Sigmoid colon (tissue), 6 donors: ENCODE measurements at regions not wholly inside any gene's neighbourhood (a gene's known extent, or its start where the extent isn't known, plus 50 kb on each side); places are given as distances from the start of the nearest gene placed in this dataset.

ENCODE experiments used
- DNase-seq: peaks from one replicate; pipeline ENCODE4 v3.0.0-alpha.2; 2019
- H3K27ac ChIP-seq, 4 donors: fragments of 200-600 bp; sonication (generic); one replicate each; pipeline ENCODE4 v1.5.1; 2016 to 2019; ENCODE audit warnings: mild to moderate bottlenecking in 1 of 4
- H3K27me3 ChIP-seq, 3 donors: fragments of 200-600 bp; sonication (generic); one replicate each; pipeline ENCODE4 v1.5.1; 2019; ENCODE audit warnings: mild to moderate bottlenecking in 1 of 3
- H3K36me3 ChIP-seq, 4 donors: fragments of 200-600 bp; sonication (generic); one replicate each; pipeline ENCODE4 v1.5.1; 2016 to 2019
- H3K4me1 ChIP-seq, 4 donors: fragments of 200-600 bp; sonication (generic); one replicate each; pipeline ENCODE4 v1.5.1; 2017 to 2019
- H3K4me3 ChIP-seq, 4 donors: fragments of 200-600 bp; sonication (generic); one replicate each; pipeline ENCODE4 v1.5.1; 2017 to 2019; ENCODE audit warnings: mild to moderate bottlenecking in 2 of 4, moderate library complexity in 1 of 4
- H3K9me3 ChIP-seq, 4 donors: fragments of 200-600 bp in 3 of 4; sonication (generic) in 3 of 4; one replicate each; pipeline versions ENCODE4 v1.5.1 to v1.6.1; 2013 to 2019
- EP300 ChIP-seq, 4 donors: sonication (generic); formaldehyde crosslinking; IDR thresholded peaks; one replicate each; pipeline ENCODE4 v1.6.1; 2017; ENCODE audit warnings: antibody characterized with exemption in 4 of 4
- POLR2A ChIP-seq, 2 donors: fragments of 450-650 bp; IDR thresholded peaks; one replicate each; pipeline ENCODE4 v1.6.1; 2016; ENCODE audit warnings: antibody characterized with exemption in 2 of 2, mild to moderate bottlenecking in 2 of 2, moderate library complexity in 2 of 2
- POLR2AphosphoS5 ChIP-seq, 4 donors: sonication (generic); formaldehyde crosslinking; IDR thresholded peaks; one replicate each; pipeline ENCODE4 v1.6.1; 2017; ENCODE audit warnings: antibody characterized with exemption in 4 of 4
- WGBS, 2 donors: extraction: QIAGEN DNeasy Blood & Tissue Kit; methylation state at CpG; one replicate each; pipeline ENCODE4 v1.1.7; 2013; 5-methylcytosine and 5-hydroxymethylcytosine counted together
- intact Hi-C: fragments of 100-400 bp; cut with DNase I; formaldehyde crosslinking; loops from one replicate; pipeline ENCODE4 v1.15.1; 2023
- TF ChIP-seq, protein P1 (sequence below), 4 experiments: fragments of 450-650 bp in 3 of 4; fragments of 200-600 bp in 1 of 4; IDR thresholded peaks; one replicate each; pipeline ENCODE4 v1.5.1; 2016 to 2019; ENCODE audit warnings: antibody characterized with exemption in 4 of 4, mild to moderate bottlenecking in 3 of 4, moderate library complexity in 2 of 4
- donor health status: healthy with polysubstance abuse.
- donor health status: healthy.

- intact Hi-C loops, result no loop called here
- no peaks in the 10 kb centered on the region for H3K4me1 ChIP-seq
- no peaks in the 10 kb centered on the region for H3K36me3 ChIP-seq
- TF ChIP-seq, protein P1, sequence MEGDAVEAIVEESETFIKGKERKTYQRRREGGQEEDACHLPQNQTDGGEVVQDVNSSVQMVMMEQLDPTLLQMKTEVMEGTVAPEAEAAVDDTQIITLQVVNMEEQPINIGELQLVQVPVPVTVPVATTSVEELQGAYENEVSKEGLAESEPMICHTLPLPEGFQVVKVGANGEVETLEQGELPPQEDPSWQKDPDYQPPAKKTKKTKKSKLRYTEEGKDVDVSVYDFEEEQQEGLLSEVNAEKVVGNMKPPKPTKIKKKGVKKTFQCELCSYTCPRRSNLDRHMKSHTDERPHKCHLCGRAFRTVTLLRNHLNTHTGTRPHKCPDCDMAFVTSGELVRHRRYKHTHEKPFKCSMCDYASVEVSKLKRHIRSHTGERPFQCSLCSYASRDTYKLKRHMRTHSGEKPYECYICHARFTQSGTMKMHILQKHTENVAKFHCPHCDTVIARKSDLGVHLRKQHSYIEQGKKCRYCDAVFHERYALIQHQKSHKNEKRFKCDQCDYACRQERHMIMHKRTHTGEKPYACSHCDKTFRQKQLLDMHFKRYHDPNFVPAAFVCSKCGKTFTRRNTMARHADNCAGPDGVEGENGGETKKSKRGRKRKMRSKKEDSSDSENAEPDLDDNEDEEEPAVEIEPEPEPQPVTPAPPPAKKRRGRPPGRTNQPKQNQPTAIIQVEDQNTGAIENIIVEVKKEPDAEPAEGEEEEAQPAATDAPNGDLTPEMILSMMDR (IDR thresholded peaks at IDR 0.05), result no peak
- no peak for TF ChIP-seq EP300 (IDR thresholded peaks at IDR 0.05)
- no peak for TF ChIP-seq POLR2A (IDR thresholded peaks at IDR 0.05)
- TF ChIP-seq POLR2AphosphoS5 (IDR thresholded peaks at IDR 0.05), result no peak
- H3K9me3 ChIP-seq, result no peaks in the 10 kb centered on the region
- no peak overlapping the region for H3K4me3 ChIP-seq
- no peak for DNase-seq
- H3K27me3 ChIP-seq, result no peaks in the 10 kb centered on the region
- H3K27ac ChIP-seq, result no peak overlapping the region
- WGBS, 2 donors, result 84 to 85% methylated on average over 2 of the region's 2 CpGs
Measured at GRCh38 chr17:71383091-71383490, 737.7 kb upstream of the SOX9 start.

DNA sequence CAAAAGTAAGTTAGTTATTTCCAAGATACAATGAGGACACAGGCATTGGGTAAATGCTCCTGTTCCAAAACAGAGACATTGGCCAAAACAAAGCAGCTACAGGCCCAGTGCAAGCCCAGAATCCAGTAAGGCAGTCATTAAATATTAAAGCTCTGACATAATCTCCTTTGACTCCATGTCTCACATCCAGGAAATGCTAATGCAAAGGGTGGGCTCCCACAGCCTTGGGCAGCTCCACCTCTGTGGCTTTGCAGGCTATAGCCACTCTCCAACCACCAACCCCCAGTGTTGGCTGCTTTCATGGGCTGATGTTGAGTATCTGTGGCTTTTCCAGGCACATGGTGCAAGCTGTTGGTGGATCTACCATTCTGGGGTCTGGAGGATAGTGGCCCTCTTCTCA lies 733.4 kb upstream of the SOX9 start:
- intact Hi-C loops, result no loop called here
- TF ChIP-seq, protein P1 (IDR thresholded peaks at IDR 0.05), result no peak
- TF ChIP-seq EP300 (IDR thresholded peaks at IDR 0.05) (no peak), POLR2AphosphoS5 (IDR thresholded peaks at IDR 0.05) (no peak), POLR2A (IDR thresholded peaks at IDR 0.05) (no peak)
- Histone ChIP-seq H3K27ac (no peak overlapping the region), H3K4me3 (no peak overlapping the region), H3K27me3 (no peaks in the 10 kb centered on the region), H3K9me3 (no peaks in the 10 kb centered on the region), H3K4me1 (no peaks in the 10 kb centered on the region), H3K36me3 (no peaks in the 10 kb centered on the region)
- no peak for DNase-seq

DNA sequence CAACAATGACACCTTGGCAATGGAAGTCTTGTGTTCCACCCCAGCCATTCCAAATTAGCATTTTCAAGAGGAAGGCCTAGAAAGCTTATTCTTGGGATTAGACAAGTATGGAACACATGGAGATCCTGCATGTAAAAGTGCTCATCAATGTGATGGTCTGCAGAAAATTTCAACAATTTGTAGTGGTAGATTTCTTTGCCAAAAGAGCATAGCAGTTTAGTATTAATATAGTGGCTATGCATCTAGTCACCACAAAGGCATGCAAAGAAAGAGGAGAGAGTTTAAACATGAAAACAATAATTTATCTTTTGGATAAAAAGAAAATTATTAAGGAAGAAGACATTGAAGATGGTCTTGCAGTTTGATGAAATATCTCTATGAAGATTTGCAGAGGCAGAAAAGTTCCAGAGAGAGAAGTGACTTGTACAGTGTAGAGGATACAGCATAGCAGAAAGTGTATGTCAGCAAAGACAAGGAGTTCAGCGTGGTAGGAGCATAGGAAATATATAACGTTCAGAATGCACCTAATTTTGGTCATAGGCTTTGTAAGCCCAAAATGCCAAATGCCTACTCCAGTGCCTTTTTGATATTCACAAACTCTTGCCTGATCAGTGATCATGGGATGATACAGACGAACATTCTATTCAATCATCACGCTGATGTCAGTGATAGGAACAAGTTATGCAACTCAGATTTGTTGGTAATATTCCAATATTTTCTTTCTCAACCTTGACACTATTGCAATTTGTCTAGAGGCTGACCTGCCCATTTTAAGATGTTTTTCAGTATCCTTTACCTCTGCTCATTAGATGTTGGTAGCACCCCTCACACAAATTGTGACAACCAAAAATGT lies 727.9 kb upstream of the SOX9 start:
- H3K4me3 ChIP-seq, result no peak overlapping the region
- H3K4me1 ChIP-seq, result no peaks in the 10 kb centered on the region
- no peaks in the 10 kb centered on the region for H3K27me3 ChIP-seq
- intact Hi-C loops, result no loop called here
- no peak overlapping the region for H3K27ac ChIP-seq
- H3K9me3 ChIP-seq, result peaks cover 0 to under 1% (median 0%) of the 10 kb centered on the region in 4 donors
- no peak for DNase-seq
- TF ChIP-seq POLR2AphosphoS5 (IDR thresholded peaks at IDR 0.05) (no peak), POLR2A (IDR thresholded peaks at IDR 0.05) (no peak)
- TF ChIP-seq, protein P1 (IDR thresholded peaks at IDR 0.05), result no peak
- 83 to 87% methylated on average over 4 of the region's 4 CpGs for WGBS, 2 donors
- H3K36me3 ChIP-seq, result no peaks in the 10 kb centered on the region

DNA sequence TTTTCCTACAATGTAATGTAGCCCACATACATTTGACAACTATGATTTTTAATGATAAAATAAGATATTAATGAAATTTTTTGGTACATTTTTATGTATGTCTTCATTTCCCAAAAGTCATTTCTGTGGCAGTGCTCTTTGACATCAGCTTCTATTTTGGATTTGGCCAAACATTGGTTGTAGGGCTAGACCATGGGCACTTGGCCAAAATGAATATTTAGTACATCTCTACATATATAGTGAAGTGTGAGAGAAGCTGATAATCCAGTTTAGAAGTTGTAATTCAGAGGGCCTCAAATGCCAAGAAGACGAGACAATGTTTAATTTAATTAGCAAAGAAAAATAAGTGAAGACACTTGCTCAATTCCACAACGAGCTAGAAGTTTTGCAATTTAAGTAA lies 724.9 kb upstream of the SOX9 start:
- Histone ChIP-seq H3K9me3 (peaks cover 0 to 5% (median 0%) of the 10 kb centered on the region in 4 donors), H3K27me3 (no peaks in the 10 kb centered on the region), H3K27ac (no peak overlapping the region), H3K4me1 (no peaks in the 10 kb centered on the region), H3K4me3 (no peak overlapping the region), H3K36me3 (no peaks in the 10 kb centered on the region)
- TF ChIP-seq POLR2AphosphoS5 (IDR thresholded peaks at IDR 0.05) (no peak), EP300 (IDR thresholded peaks at IDR 0.05) (no peak), POLR2A (IDR thresholded peaks at IDR 0.05) (no peak)
- TF ChIP-seq, protein P1 (IDR thresholded peaks at IDR 0.05), result no peak
- 67 to 68% methylated on average over 2 of the region's 2 CpGs for WGBS, 2 donors
- intact Hi-C loops, result no loop called here
- no peak for DNase-seq

GRCh38 chr17:71396711-71397110 lies 724.1 kb upstream of the SOX9 start:
- no peaks in the 10 kb centered on the region for H3K4me1 ChIP-seq
- no peak overlapping the region for H3K27ac ChIP-seq
- DNase-seq, result no peak
- H3K27me3 ChIP-seq, result no peaks in the 10 kb centered on the region
- no peak for TF ChIP-seq EP300 (IDR thresholded peaks at IDR 0.05)
- no peak for TF ChIP-seq POLR2AphosphoS5 (IDR thresholded peaks at IDR 0.05)
- H3K9me3 ChIP-seq, result peaks cover 0 to 5% (median 0%) of the 10 kb centered on the region in 4 donors
- intact Hi-C loops, result no loop called here
- no peak overlapping the region for H3K4me3 ChIP-seq
- no peaks in the 10 kb centered on the region for H3K36me3 ChIP-seq
- 86 to 90% methylated on average over 3 of the region's 3 CpGs for WGBS, 2 donors
